SK-N-SH (cell line): ENCODE measurements at regions not wholly inside any gene's neighbourhood (a gene's known extent, or its start where the extent isn't known, plus 50 kb on each side); places are given as distances from the start of the nearest gene placed in this dataset.

Experiments
- CTCF ChIA-PET: fragments of 300-600, 350-600 bp; formaldehyde crosslinking; extraction: SDS; loops from one replicate; lab custom pipeline; 2021; lab: Yijun Ruan, JAX
- POLR2A ChIA-PET: fragments of 350-600 bp; sonication (Branson Sonifier 250); formaldehyde crosslinking; extraction: SDS; loops from one replicate; lab custom pipeline; 2020; ENCODE audit warnings: antibody characterized with exemption, inconsistent platforms; lab: Yijun Ruan, JAX
- DNase-seq: peaks from one replicate; pipeline ENCODE4 v3.0.0; 2012
- H2AFZ ChIP-seq: fragments of 200-600 bp; sonication (generic); 2 replicates; pipeline ENCODE4 v1.8.1; 2016; ENCODE audit warnings: antibody characterized with exemption, mild to moderate bottlenecking, low read depth
- H3F3A ChIP-seq: fragments of 200-600 bp; sonication (generic); replicated peaks from 2 replicates; pipeline ENCODE3; 2016; ENCODE audit warnings: antibody characterized with exemption, mild to moderate bottlenecking; ENCODE audit not compliant: insufficient read depth
- H3K27ac ChIP-seq, 2 experiments: fragments of 200-500 bp in 1 of 2; fragments of 200-600 bp in 1 of 2; sonication (Bioruptor generic) in 1 of 2; sonication (generic), shearing (Covaris generic) in 1 of 2; 2 replicates each; pipeline versions ENCODE4 v1.5.1 to v1.6.1; 2014 to 2016; ENCODE audit warnings: low read depth in 2 of 2, inconsistent platforms in 1 of 2, low read length in 1 of 2, mild to moderate bottlenecking in 1 of 2, mixed read lengths in 1 of 2
- H3K27me3 ChIP-seq: fragments of 200-600 bp; sonication (generic), shearing (Covaris generic); 2 replicates; pipeline ENCODE4 v1.6.1; 2016; ENCODE audit warnings: mixed run types; ENCODE audit not compliant: insufficient read depth
- H3K36me3 ChIP-seq, 2 experiments: fragments of 200-500 bp in 1 of 2; fragments of 200-600 bp in 1 of 2; sonication (Bioruptor generic) in 1 of 2; sonication (generic) in 1 of 2; replicated peaks in 1 of 2; 2 replicates each; pipeline versions ENCODE3 to v1.5.1; 2014 to 2016; ENCODE audit warnings: low read length in 1 of 2, mild to moderate bottlenecking in 1 of 2; ENCODE audit not compliant: insufficient read depth in 2 of 2, control insufficient read depth in 1 of 2
- H3K4me1 ChIP-seq, 2 experiments: fragments of 200-500 bp in 1 of 2; fragments of 200-600 bp in 1 of 2; sonication (Bioruptor generic) in 1 of 2; sonication (generic), shearing (Covaris generic) in 1 of 2; 2 replicates each; pipeline versions ENCODE4 v1.5.1 to v1.6.1; 2014 to 2016; ENCODE audit warnings: low read depth in 1 of 2, low read length in 1 of 2, mixed run types in 1 of 2; ENCODE audit not compliant: insufficient read depth in 2 of 2, control insufficient read depth in 1 of 2
- H3K4me2 ChIP-seq: fragments of 200-600 bp; sonication (generic), shearing (Covaris generic); 2 replicates; pipeline ENCODE4 v1.6.1; 2017; ENCODE audit warnings: mixed run types
- H3K4me3 ChIP-seq, 2 experiments: fragments of 200-500 bp in 1 of 2; fragments of 200-600 bp in 1 of 2; sonication (Bioruptor generic) in 1 of 2; sonication (generic), shearing (Covaris generic) in 1 of 2; 2 replicates each; pipeline versions ENCODE4 v1.5.1 to v1.8.1; 2014 to 2016; ENCODE audit warnings: low read depth in 2 of 2, inconsistent platforms in 1 of 2, low read length in 1 of 2, mild to moderate bottlenecking in 1 of 2, mixed read lengths in 1 of 2, moderate library complexity in 1 of 2
- H3K79me2 ChIP-seq: fragments of 200-600 bp; sonication (generic); 2 replicates; pipeline ENCODE4 v1.8.1; 2017; ENCODE audit warnings: mild to moderate bottlenecking; ENCODE audit not compliant: insufficient read depth
- H3K9ac ChIP-seq: fragments of 200-600 bp; sonication (generic); 2 replicates; pipeline ENCODE4 v1.6.1; 2017; ENCODE audit warnings: mixed run types
- H3K9me2 ChIP-seq: fragments of 200-600 bp; sonication (generic); 2 replicates; pipeline ENCODE4 v1.6.1; 2017; ENCODE audit warnings: mixed run types
- H3K9me3 ChIP-seq: fragments of 200-600 bp; sonication (generic); 2 replicates; pipeline ENCODE4 v1.6.1; 2017; ENCODE audit warnings: mixed run types, mild to moderate bottlenecking, moderate library complexity
- H4K20me1 ChIP-seq: fragments of 200-600 bp; sonication (generic); 2 replicates; pipeline ENCODE4 v1.6.1; 2017; ENCODE audit warnings: mild to moderate bottlenecking, mixed run types; ENCODE audit not compliant: insufficient read depth
- CHD2 ChIP-seq: fragments of 150-350 bp; IDR thresholded peaks from 2 replicates; pipeline ENCODE4 v1.6.1; 2018; ENCODE audit warnings: low read length; ENCODE audit not compliant: partially characterized antibody
- ELF1 ChIP-seq: IDR thresholded peaks from 2 replicates; pipeline ENCODE4 v1.4.0; 2012
- EP300 ChIP-seq, 2 experiments: IDR thresholded peaks; 2 replicates each; pipeline versions ENCODE4 v1.4.0 to v1.6.1; 2012; ENCODE audit warnings: borderline replicate concordance in 1 of 2, low read depth in 1 of 2, low read length in 1 of 2
- FOXM1 ChIP-seq: IDR thresholded peaks from 2 replicates; pipeline ENCODE4 v1.4.0; 2012; ENCODE audit warnings: low read depth, mild to moderate bottlenecking
- GATA2 ChIP-seq: sonication (generic); formaldehyde crosslinking; IDR thresholded peaks from 2 replicates; pipeline ENCODE4 v1.5.0; 2020; ENCODE audit warnings: mild to moderate bottlenecking, missing genetic modification reagents
- JUND ChIP-seq: IDR thresholded peaks from 2 replicates; pipeline ENCODE4 v1.4.0; 2012
- PBX3 ChIP-seq: IDR thresholded peaks from 2 replicates; pipeline ENCODE4; 2012
- POLR2AphosphoS5 ChIP-seq: IDR thresholded peaks from 2 replicates; pipeline ENCODE4 v1.6.1; 2012; ENCODE audit warnings: low read depth, low read length
- RAD21 ChIP-seq: IDR thresholded peaks from 2 replicates; pipeline ENCODE4 v1.6.1; 2012; ENCODE audit warnings: mild to moderate bottlenecking, low read length
- RXRA ChIP-seq: IDR thresholded peaks from 2 replicates; pipeline ENCODE4 v1.4.0; 2012; ENCODE audit warnings: low read depth, mild to moderate bottlenecking, borderline replicate concordance
- USF2 ChIP-seq: fragments of 150-350 bp; IDR thresholded peaks from 2 replicates; pipeline ENCODE4 v1.6.1; 2017; ENCODE audit warnings: antibody characterized with exemption, low read length, low read depth, borderline replicate concordance
- ZBTB33 ChIP-seq: IDR thresholded peaks from 2 replicates; pipeline ENCODE4 v1.4.0; 2012; ENCODE audit warnings: low read depth, borderline replicate concordance
- WGBS: methylation state at CpG from one replicate; pipeline ENCODE4 v1.1.6; 2017; ENCODE audit warnings: low lambda C conversion rate; 5-methylcytosine and 5-hydroxymethylcytosine counted together
- TF ChIP-seq, protein P1 (sequence below): fragments of 150-350 bp; IDR thresholded peaks from 2 replicates; pipeline ENCODE4 v1.6.1; 2016; ENCODE audit warnings: mild to moderate bottlenecking, low read depth, low read length
- TF ChIP-seq, protein P2 (sequence below): IDR thresholded peaks from 2 replicates; pipeline ENCODE4 v1.4.0; 2012; ENCODE audit warnings: low read depth, borderline replicate concordance

- Histone ChIP-seq H2AFZ (no peak overlapping the region), H3K36me3 (no peaks in the 10 kb centered on the region), H3K79me2 (no peaks in the 10 kb centered on the region), H3K4me1 (no peaks in the 10 kb centered on the region), H4K20me1 (no peaks in the 10 kb centered on the region), H3K4me3 (no peak overlapping the region), H3K4me2 (no peak overlapping the region), H3K9me3 (no peaks in the 10 kb centered on the region), H3K27ac (no peak overlapping the region), H3K9ac (no peak overlapping the region), H3K27me3 (no peaks in the 10 kb centered on the region), H3K9me2 (no peaks in the 10 kb centered on the region), H3F3A (no peaks in the 10 kb centered on the region)
- TF ChIP-seq RAD21 (no peak), PBX3 (no peak), POLR2AphosphoS5 (no peak), EP300 (IDR thresholded peaks at IDR 0.05; ENCODE audit: borderline replicate concordance in 1 of 2, low read depth in 1 of 2, low read length in 1 of 2) (no peak), USF2 (no peak)
- TF ChIP-seq, protein P1, sequence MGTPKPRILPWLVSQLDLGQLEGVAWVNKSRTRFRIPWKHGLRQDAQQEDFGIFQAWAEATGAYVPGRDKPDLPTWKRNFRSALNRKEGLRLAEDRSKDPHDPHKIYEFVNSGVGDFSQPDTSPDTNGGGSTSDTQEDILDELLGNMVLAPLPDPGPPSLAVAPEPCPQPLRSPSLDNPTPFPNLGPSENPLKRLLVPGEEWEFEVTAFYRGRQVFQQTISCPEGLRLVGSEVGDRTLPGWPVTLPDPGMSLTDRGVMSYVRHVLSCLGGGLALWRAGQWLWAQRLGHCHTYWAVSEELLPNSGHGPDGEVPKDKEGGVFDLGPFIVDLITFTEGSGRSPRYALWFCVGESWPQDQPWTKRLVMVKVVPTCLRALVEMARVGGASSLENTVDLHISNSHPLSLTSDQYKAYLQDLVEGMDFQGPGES, result no peak
- CTCF ChIA-PET, result interaction anchor here (1.1 to 1.2 kb wide), 2 partner anchors 11 to 19 kb away, joined by 3 read pairs; no protein-coding TSS in a partner anchor
- 18% methylated on average over 10 of the region's 10 CpGs for WGBS
- POLR2A ChIA-PET, result no interaction called here
- no peak for DNase-seq
Observed at GRCh38 chr16:5188318-5188988, 90.9 kb upstream of the EEF2KMT start.

- H3K4me2 ChIP-seq, result no peak overlapping the region
- CTCF ChIA-PET, result no interaction called here
- no peak overlapping the region for H2AFZ ChIP-seq
- H3K4me3 ChIP-seq, result no peak overlapping the region
- DNase-seq, result no peak
- no peaks in the 10 kb centered on the region for H3K9me2 ChIP-seq
- H3K4me1 ChIP-seq, result no peaks in the 10 kb centered on the region
- H4K20me1 ChIP-seq, result no peaks in the 10 kb centered on the region
- H3K27ac ChIP-seq, result no peak overlapping the region
- no peaks in the 10 kb centered on the region for H3K9me3 ChIP-seq
- no peaks in the 10 kb centered on the region for H3K36me3 ChIP-seq
- POLR2A ChIA-PET, result no interaction called here
- WGBS, result 39% methylated on average over 14 of the region's 14 CpGs
- TF ChIP-seq CHD2 (no peak), FOXM1 (no peak), GATA2 (CRISPR knock-in tag) (no peak), RXRA (no peak), JUND (no peak), ZBTB33 (no peak), ELF1 (no peak)
- TF ChIP-seq, protein P2, sequence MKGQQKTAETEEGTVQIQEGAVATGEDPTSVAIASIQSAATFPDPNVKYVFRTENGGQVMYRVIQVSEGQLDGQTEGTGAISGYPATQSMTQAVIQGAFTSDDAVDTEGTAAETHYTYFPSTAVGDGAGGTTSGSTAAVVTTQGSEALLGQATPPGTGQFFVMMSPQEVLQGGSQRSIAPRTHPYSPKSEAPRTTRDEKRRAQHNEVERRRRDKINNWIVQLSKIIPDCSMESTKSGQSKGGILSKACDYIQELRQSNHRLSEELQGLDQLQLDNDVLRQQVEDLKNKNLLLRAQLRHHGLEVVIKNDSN, result no peak
- TF ChIP-seq, all 33 proteins: peak for 0
- no peaks in the 10 kb centered on the region for H3F3A ChIP-seq
- no peak overlapping the region for H3K9ac ChIP-seq
- no peaks in the 10 kb centered on the region for H3K79me2 ChIP-seq
- no peaks in the 10 kb centered on the region for H3K27me3 ChIP-seq
Observed at GRCh38 chr16:5187402-5187952, 89.9 kb upstream of the EEF2KMT start.
